ENCODE measurements at regions not wholly inside any gene's neighbourhood (a gene's known extent, or its start where the extent isn't known, plus 50 kb on each side); places are given as distances from the start of the nearest gene placed in this dataset.

GRCh38 chr11:80718611-80719291 lies 1277.9 kb upstream of the TENM4 start:
- no peak for TF ChIP-seq CTCF (IDR thresholded peaks at IDR 0.05)
- no peak for TF ChIP-seq POLR2A (IDR thresholded peaks at IDR 0.05)
- no peak for TF ChIP-seq EP300 (IDR thresholded peaks at IDR 0.05)
